ENCODE measurements at regions not wholly inside any gene's neighbourhood (a gene's known extent, or its start where the extent isn't known, plus 50 kb on each side); places are given as distances from the start of the nearest gene placed in this dataset.

DNA sequence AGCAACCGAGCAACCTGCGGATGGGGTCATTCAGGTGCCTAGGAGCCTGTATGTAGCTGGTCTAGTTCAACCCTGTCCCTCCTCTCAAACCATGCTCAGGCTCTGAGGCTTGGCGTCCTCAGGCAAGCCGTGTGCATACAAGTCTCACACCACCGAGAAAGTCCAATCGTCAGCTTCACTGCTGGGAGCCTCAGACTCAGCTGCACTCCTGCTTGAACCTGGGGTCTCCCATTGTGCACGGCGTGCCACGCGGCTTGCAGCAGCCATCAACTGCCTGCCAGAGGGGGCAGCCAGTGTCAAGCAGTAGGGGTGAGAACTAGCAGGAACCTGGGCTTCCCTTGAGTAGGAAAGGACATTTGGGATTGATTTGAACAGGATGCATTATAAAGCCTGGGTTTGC is 1064.6 kb downstream of the BCL11B start:
- no peak overlapping the region for H3K4me3 Mint-ChIP-seq (ENCODE audit: unreplicated experiment)
- no peak overlapping the region for H3K27ac Mint-ChIP-seq (ENCODE audit: unreplicated experiment)
- H3K36me3 Mint-ChIP-seq (ENCODE audit: low read depth, unreplicated experiment) = no peaks in the 10 kb centered on the region
- H3K27me3 Mint-ChIP-seq (ENCODE audit: unreplicated experiment) = peaks cover 4% of the 10 kb centered on the region
- TF ChIP-seq, protein P1, sequence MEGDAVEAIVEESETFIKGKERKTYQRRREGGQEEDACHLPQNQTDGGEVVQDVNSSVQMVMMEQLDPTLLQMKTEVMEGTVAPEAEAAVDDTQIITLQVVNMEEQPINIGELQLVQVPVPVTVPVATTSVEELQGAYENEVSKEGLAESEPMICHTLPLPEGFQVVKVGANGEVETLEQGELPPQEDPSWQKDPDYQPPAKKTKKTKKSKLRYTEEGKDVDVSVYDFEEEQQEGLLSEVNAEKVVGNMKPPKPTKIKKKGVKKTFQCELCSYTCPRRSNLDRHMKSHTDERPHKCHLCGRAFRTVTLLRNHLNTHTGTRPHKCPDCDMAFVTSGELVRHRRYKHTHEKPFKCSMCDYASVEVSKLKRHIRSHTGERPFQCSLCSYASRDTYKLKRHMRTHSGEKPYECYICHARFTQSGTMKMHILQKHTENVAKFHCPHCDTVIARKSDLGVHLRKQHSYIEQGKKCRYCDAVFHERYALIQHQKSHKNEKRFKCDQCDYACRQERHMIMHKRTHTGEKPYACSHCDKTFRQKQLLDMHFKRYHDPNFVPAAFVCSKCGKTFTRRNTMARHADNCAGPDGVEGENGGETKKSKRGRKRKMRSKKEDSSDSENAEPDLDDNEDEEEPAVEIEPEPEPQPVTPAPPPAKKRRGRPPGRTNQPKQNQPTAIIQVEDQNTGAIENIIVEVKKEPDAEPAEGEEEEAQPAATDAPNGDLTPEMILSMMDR (IDR thresholded peaks at IDR 0.05; ENCODE audit: unreplicated experiment) = no peak
- no peak for DNase-seq (ENCODE audit: low spot score)
- peaks cover 3% of the 10 kb centered on the region for H3K4me1 Mint-ChIP-seq (ENCODE audit: unreplicated experiment)
- no peaks in the 10 kb centered on the region for H3K9me3 Mint-ChIP-seq (ENCODE audit: unreplicated experiment)

DNA sequence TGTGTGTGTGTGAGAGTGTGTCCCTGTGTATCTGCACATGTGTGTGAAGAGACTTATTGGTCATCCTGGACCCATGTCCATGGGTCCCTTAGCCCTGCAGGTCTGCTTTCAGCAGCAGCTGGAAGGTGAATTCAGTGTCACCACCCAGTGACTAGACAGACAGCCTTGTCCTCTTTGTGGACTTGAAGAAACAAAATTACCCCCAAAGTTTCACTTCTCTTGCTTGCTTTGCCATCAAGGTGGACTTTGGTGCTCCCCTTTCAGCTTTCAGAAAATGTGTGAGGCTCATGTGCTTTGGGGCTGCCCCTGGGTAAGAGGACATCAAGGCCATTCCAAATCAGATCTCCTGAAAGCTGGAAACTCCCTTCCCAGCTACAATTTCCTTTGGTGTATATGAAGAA is 1063.8 kb downstream of the BCL11B start:
- no peak overlapping the region for H3K27ac Mint-ChIP-seq (ENCODE audit: unreplicated experiment)
- peaks cover 4% of the 10 kb centered on the region for H3K27me3 Mint-ChIP-seq (ENCODE audit: unreplicated experiment)
- no peak overlapping the region for H3K4me3 Mint-ChIP-seq (ENCODE audit: unreplicated experiment)
- peaks cover 3% of the 10 kb centered on the region for H3K4me1 Mint-ChIP-seq (ENCODE audit: unreplicated experiment)
- TF ChIP-seq, protein P1 (IDR thresholded peaks at IDR 0.05; ENCODE audit: unreplicated experiment) = no peak
- no peaks in the 10 kb centered on the region for H3K36me3 Mint-ChIP-seq (ENCODE audit: low read depth, unreplicated experiment)
- H3K9me3 Mint-ChIP-seq (ENCODE audit: unreplicated experiment) = no peaks in the 10 kb centered on the region
- no peak for DNase-seq (ENCODE audit: low spot score)

DNA sequence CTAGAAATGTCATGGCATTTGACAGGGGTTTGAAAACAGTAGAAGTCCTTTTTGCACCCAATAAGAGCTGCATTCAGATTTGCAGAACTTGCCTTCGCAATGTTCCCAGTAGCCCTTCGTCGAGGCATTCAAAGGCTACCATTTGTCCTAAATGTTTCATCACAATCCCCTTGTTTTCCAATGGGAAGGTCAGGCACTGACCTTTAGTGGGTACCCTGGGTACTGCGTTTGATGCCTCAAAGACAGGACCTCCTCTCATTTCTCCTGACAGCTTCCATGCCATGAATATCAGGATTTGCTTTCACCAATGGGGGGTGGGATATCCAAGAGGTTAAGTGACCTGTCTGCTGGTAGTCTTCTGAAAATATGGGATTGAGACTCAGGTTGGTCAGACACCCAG is 1063.1 kb downstream of the BCL11B start:
- no peaks in the 10 kb centered on the region for H3K36me3 Mint-ChIP-seq (ENCODE audit: low read depth, unreplicated experiment)
- H3K27ac Mint-ChIP-seq (ENCODE audit: unreplicated experiment) = no peak overlapping the region
- peaks cover 3% of the 10 kb centered on the region for H3K4me1 Mint-ChIP-seq (ENCODE audit: unreplicated experiment)
- peaks cover 4% of the 10 kb centered on the region for H3K27me3 Mint-ChIP-seq (ENCODE audit: unreplicated experiment)
- H3K4me3 Mint-ChIP-seq (ENCODE audit: unreplicated experiment) = no peak overlapping the region
- H3K9me3 Mint-ChIP-seq (ENCODE audit: unreplicated experiment) = no peaks in the 10 kb centered on the region
- no peak for DNase-seq (ENCODE audit: low spot score)
- TF ChIP-seq, protein P1 (IDR thresholded peaks at IDR 0.05; ENCODE audit: unreplicated experiment) = no peak

DNA sequence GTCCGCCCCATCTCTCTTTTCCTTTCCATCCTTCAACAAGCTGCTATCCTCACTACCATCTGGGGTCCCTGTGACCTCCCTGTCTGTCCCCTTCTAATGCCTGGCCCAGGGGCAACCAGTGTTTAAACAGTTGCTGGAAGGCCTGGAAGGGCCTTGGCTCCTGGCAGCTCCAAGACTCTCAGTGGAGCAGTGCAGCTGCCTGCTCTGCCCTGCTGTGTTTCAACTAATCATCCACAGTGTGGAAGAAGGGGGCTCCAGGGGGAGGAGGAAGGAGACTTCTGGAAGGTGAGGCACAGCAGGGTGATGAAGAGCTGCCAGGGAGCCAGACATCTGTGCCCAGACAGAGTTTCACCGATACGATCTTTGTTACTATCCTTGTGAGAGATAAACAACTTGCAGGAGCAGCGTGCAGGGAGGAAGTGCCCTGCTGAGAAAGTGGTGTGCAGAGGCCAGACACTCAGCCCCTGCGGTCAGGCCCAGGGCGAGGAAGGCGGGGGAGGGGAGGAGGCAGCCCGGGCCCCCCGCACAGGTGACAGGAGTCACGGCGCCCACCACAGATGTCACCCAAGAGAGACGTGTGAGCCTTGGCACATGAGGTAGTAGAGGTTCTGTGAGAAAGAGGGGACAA is 1061.8 kb downstream of the BCL11B start:
- TF ChIP-seq, protein P1 (IDR thresholded peaks at IDR 0.05; ENCODE audit: unreplicated experiment) = no peak
- DNase-seq (ENCODE audit: low spot score) = no peak
- Mint-ChIP-seq H3K9me3 (ENCODE audit: unreplicated experiment) (no peaks in the 10 kb centered on the region), H3K4me3 (ENCODE audit: unreplicated experiment) (no peak overlapping the region), H3K27ac (ENCODE audit: unreplicated experiment) (no peak overlapping the region), H3K36me3 (ENCODE audit: low read depth, unreplicated experiment) (no peaks in the 10 kb centered on the region), H3K27me3 (ENCODE audit: unreplicated experiment) (no peaks in the 10 kb centered on the region), H3K4me1 (ENCODE audit: unreplicated experiment) (peaks cover 3% of the 10 kb centered on the region)

DNA sequence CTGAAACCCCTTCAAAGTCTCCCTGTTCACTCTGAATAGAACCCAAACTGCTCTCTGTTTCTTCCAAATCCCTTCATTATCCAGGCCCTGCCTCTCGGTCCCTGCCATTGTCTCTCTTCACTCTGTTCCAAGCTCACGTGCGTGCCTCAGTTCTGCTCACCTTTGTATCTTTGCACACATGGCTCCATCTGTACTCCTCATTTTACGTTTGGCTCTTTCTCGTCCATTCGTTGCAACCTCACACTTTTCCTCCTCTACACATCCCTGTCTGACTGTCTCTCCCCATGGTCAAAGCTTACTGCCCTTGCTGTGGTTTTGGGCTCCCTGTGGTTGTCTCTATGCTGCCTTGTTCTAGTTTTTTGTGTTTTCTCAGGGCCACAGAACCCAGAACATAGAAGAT is 1054.5 kb downstream of the BCL11B start:
- Mint-ChIP-seq H3K9me3 (ENCODE audit: unreplicated experiment) (no peaks in the 10 kb centered on the region), H3K27me3 (ENCODE audit: unreplicated experiment) (no peaks in the 10 kb centered on the region)

More for the DNA sequence above, 1054.5 kb downstream of the BCL11B start:
- H3K4me3 Mint-ChIP-seq (ENCODE audit: unreplicated experiment) = no peak overlapping the region
- H3K27ac Mint-ChIP-seq (ENCODE audit: unreplicated experiment) = no peak overlapping the region
- TF ChIP-seq, protein P1 (IDR thresholded peaks at IDR 0.05; ENCODE audit: unreplicated experiment) = no peak
- no peaks in the 10 kb centered on the region for H3K36me3 Mint-ChIP-seq (ENCODE audit: low read depth, unreplicated experiment)
- H3K4me1 Mint-ChIP-seq (ENCODE audit: unreplicated experiment) = no peaks in the 10 kb centered on the region
- DNase-seq (ENCODE audit: low spot score) = no peak
